Uterus (tissue), 2 donors: ENCODE measurements at regions not wholly inside any gene's neighbourhood (a gene's known extent, or its start where the extent isn't known, plus 50 kb on each side); places are given as distances from the start of the nearest gene placed in this dataset.

Source experiments
- POLR2A ChIP-seq, 2 donors: fragments of 450-650 bp; IDR thresholded peaks; one replicate each; pipeline ENCODE4 v1.6.1; 2016; ENCODE audit warnings: antibody characterized with exemption in 2 of 2, mild to moderate bottlenecking in 1 of 2, moderate library complexity in 1 of 2
- TF ChIP-seq, protein P1 (sequence below), 4 experiments: fragments of 200-600 bp in 2 of 4; fragments of 450-650 bp in 2 of 4; sonication (generic) in 2 of 4; IDR thresholded peaks; one replicate each; pipeline ENCODE4 v1.5.1; 2016 to 2019; ENCODE audit warnings: antibody characterized with exemption in 4 of 4, mild to moderate bottlenecking in 2 of 4, moderate library complexity in 1 of 4

DNA sequence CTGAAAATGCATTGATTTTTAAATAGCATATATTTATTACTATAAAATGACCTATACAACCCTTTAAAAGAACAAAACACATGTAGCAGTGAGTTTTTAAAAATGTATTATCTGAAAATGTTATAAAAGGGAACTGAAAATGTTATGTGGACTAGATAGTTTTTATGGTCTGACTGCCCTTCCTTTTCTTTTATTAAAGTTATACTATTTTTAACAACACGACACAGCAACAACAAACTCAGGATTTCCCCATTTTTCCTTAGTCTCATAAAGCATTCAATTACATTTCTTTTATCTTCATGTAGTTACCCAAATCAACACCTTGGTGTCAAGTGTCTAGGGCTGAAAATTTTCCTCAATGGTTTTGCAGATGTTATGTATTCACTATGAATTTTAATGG lies 132.8 kb upstream of the TMEFF2 start:
- TF ChIP-seq POLR2A (IDR thresholded peaks at IDR 0.05), result no peak
- TF ChIP-seq, protein P1, sequence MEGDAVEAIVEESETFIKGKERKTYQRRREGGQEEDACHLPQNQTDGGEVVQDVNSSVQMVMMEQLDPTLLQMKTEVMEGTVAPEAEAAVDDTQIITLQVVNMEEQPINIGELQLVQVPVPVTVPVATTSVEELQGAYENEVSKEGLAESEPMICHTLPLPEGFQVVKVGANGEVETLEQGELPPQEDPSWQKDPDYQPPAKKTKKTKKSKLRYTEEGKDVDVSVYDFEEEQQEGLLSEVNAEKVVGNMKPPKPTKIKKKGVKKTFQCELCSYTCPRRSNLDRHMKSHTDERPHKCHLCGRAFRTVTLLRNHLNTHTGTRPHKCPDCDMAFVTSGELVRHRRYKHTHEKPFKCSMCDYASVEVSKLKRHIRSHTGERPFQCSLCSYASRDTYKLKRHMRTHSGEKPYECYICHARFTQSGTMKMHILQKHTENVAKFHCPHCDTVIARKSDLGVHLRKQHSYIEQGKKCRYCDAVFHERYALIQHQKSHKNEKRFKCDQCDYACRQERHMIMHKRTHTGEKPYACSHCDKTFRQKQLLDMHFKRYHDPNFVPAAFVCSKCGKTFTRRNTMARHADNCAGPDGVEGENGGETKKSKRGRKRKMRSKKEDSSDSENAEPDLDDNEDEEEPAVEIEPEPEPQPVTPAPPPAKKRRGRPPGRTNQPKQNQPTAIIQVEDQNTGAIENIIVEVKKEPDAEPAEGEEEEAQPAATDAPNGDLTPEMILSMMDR (IDR thresholded peaks at IDR 0.05), result no peak
